ENCODE measurements at regions not wholly inside any gene's neighbourhood (a gene's known extent, or its start where the extent isn't known, plus 50 kb on each side); places are given as distances from the start of the nearest gene placed in this dataset.

DNA sequence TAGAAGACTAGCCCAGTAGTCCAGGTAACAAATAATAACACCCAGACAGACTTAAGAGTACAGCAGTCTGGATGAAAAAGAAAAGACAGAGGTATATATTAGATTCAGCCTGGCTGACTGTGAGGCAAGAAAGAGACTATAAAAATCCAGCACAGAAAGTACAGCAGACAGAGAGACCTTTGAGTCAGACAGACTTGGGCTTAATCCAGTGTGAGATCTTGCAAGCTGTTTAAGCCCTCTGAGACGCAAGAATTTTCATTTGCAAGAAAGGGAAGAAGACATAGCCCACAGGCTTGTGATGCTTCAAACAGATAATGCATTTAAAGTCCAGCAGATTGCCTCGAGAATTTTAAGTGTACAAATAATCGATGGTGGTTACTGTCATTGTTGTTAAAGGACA lies 471.4 kb downstream of the LIG4 start:
- Histone ChIP-seq H2AFZ (ENCODE audit: low read depth, low read length) (no peak overlapping the region), H3K79me2 (replicated peaks; ENCODE audit: insufficient read depth, low read length) (peaks cover 4% of the 10 kb centered on the region), H4K20me1 (ENCODE audit: insufficient read depth) (no peaks in the 10 kb centered on the region), H3K27me3 (ENCODE audit: insufficient read depth, low read depth, low read length) (no peaks in the 10 kb centered on the region), H3K9me2 (ENCODE audit: insufficient read depth, low read length) (no peaks in the 10 kb centered on the region), H3K27ac (ENCODE audit: low read length) (no peak overlapping the region), H3K4me2 (ENCODE audit: low read length) (no peak overlapping the region), H3K9ac (ENCODE audit: low read length) (no peak overlapping the region), H3F3A (ENCODE audit: insufficient read depth, low read length, poor library complexity, severe bottlenecking) (no peaks in the 10 kb centered on the region), H3K9me3 (ENCODE audit: low read length) (no peaks in the 10 kb centered on the region), H3K4me3 (ENCODE audit: low read length) (no peak overlapping the region), H3K36me3 (ENCODE audit: insufficient read depth, low read length) (no peaks in the 10 kb centered on the region)
- no peak for TF ChIP-seq SMC3 (conservative IDR thresholded peaks at IDR 0.05; ENCODE audit: poor library complexity)
- TF ChIP-seq, protein P1, sequence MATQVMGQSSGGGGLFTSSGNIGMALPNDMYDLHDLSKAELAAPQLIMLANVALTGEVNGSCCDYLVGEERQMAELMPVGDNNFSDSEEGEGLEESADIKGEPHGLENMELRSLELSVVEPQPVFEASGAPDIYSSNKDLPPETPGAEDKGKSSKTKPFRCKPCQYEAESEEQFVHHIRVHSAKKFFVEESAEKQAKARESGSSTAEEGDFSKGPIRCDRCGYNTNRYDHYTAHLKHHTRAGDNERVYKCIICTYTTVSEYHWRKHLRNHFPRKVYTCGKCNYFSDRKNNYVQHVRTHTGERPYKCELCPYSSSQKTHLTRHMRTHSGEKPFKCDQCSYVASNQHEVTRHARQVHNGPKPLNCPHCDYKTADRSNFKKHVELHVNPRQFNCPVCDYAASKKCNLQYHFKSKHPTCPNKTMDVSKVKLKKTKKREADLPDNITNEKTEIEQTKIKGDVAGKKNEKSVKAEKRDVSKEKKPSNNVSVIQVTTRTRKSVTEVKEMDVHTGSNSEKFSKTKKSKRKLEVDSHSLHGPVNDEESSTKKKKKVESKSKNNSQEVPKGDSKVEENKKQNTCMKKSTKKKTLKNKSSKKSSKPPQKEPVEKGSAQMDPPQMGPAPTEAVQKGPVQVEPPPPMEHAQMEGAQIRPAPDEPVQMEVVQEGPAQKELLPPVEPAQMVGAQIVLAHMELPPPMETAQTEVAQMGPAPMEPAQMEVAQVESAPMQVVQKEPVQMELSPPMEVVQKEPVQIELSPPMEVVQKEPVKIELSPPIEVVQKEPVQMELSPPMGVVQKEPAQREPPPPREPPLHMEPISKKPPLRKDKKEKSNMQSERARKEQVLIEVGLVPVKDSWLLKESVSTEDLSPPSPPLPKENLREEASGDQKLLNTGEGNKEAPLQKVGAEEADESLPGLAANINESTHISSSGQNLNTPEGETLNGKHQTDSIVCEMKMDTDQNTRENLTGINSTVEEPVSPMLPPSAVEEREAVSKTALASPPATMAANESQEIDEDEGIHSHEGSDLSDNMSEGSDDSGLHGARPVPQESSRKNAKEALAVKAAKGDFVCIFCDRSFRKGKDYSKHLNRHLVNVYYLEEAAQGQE (IDR thresholded peaks at IDR 0.05; ENCODE audit: borderline replicate concordance), result no peak

DNA sequence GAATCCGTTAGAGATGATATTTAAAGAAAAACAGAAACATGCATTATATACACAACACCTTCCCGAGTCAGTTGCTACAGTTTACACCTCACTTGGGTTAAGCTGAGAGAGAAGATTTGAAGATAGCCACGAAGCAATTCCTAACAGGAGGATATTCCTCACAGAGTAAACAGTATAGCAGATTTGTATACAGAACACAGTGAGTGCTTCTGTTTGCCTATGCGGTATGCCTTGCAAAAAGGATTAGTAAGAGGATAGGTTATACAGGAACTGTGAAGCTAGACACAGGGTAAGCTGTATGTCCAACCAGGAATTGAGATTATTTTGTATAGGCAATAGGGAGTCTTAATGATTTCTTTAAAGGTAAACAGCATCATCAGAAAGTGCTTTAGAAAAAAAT lies 471.8 kb downstream of the LIG4 start:
- Histone ChIP-seq H3K9me2 (ENCODE audit: insufficient read depth, low read length) (no peaks in the 10 kb centered on the region), H3K4me3 (ENCODE audit: low read length) (no peak overlapping the region), H3K4me2 (ENCODE audit: low read length) (no peak overlapping the region), H3K9ac (ENCODE audit: low read length) (no peak overlapping the region), H3K27me3 (ENCODE audit: insufficient read depth, low read depth, low read length) (no peaks in the 10 kb centered on the region), H3K36me3 (ENCODE audit: insufficient read depth, low read length) (no peaks in the 10 kb centered on the region), H3K9me3 (ENCODE audit: low read length) (no peaks in the 10 kb centered on the region), H3F3A (ENCODE audit: insufficient read depth, low read length, poor library complexity, severe bottlenecking) (no peaks in the 10 kb centered on the region), H2AFZ (ENCODE audit: low read depth, low read length) (no peak overlapping the region), H4K20me1 (ENCODE audit: insufficient read depth) (no peaks in the 10 kb centered on the region), H3K79me2 (replicated peaks; ENCODE audit: insufficient read depth, low read length) (peaks cover 4% of the 10 kb centered on the region), H3K27ac (ENCODE audit: low read length) (no peak overlapping the region)
- TF ChIP-seq POLR2AphosphoS5 (IDR thresholded peaks at IDR 0.05) (no peak), MXI1 (conservative IDR thresholded peaks at IDR 0.05; ENCODE audit: poor library complexity, severe bottlenecking) (no peak), EP300 (conservative IDR thresholded peaks at IDR 0.05; ENCODE audit: poor library complexity, severe bottlenecking) (no peak), SMC3 (conservative IDR thresholded peaks at IDR 0.05; ENCODE audit: poor library complexity) (no peak), RAD21 (conservative IDR thresholded peaks at IDR 0.05) (no peak), TAF1 (IDR thresholded peaks at IDR 0.05; ENCODE audit: low read depth) (no peak)

DNA sequence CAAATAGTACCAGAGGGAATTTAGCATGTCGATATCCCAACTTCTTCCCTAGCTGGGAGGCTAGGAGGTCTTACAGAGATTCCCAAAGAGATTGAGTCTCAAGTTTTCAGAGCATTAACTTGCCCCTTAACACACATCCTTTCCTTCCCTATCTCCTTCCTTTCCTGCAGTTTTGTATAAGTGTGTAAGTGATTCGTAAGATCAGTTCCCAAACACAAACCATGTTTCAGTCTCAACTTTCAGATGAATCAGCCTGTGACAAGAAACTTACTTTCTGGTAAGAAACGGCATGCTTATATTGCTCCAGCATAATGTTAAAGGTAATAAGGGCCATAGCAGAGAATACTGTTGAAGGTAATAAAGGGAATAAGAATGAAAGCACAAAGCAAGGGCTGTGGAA lies 472.2 kb downstream of the LIG4 start:
- Histone ChIP-seq H3K79me2 (replicated peaks; ENCODE audit: insufficient read depth, low read length) (peaks cover 4% of the 10 kb centered on the region), H3K4me2 (ENCODE audit: low read length) (no peak overlapping the region), H3K27ac (ENCODE audit: low read length) (no peak overlapping the region), H3K9ac (ENCODE audit: low read length) (no peak overlapping the region), H3K4me3 (ENCODE audit: low read length) (no peak overlapping the region), H3K36me3 (ENCODE audit: insufficient read depth, low read length) (no peaks in the 10 kb centered on the region), H3K9me3 (ENCODE audit: low read length) (no peaks in the 10 kb centered on the region), H3K9me2 (ENCODE audit: insufficient read depth, low read length) (no peaks in the 10 kb centered on the region), H3K27me3 (ENCODE audit: insufficient read depth, low read depth, low read length) (no peaks in the 10 kb centered on the region), H3F3A (ENCODE audit: insufficient read depth, low read length, poor library complexity, severe bottlenecking) (no peaks in the 10 kb centered on the region), H4K20me1 (ENCODE audit: insufficient read depth) (no peaks in the 10 kb centered on the region), H2AFZ (ENCODE audit: low read depth, low read length) (no peak overlapping the region)
- TF ChIP-seq EP300 (conservative IDR thresholded peaks at IDR 0.05; ENCODE audit: poor library complexity, severe bottlenecking) (no peak), SMC3 (conservative IDR thresholded peaks at IDR 0.05; ENCODE audit: poor library complexity) (no peak), RAD21 (conservative IDR thresholded peaks at IDR 0.05) (no peak), EZH2 (IDR thresholded peaks at IDR 0.05; ENCODE audit: borderline replicate concordance, insufficient read depth, low read length, poor library complexity, severe bottlenecking) (no peak), MXI1 (conservative IDR thresholded peaks at IDR 0.05; ENCODE audit: poor library complexity, severe bottlenecking) (no peak), POLR2AphosphoS5 (IDR thresholded peaks at IDR 0.05) (no peak), TAF1 (IDR thresholded peaks at IDR 0.05; ENCODE audit: low read depth) (no peak)
- TF ChIP-seq, protein P1 (IDR thresholded peaks at IDR 0.05; ENCODE audit: borderline replicate concordance), result no peak
- TF ChIP-seq, protein P2, sequence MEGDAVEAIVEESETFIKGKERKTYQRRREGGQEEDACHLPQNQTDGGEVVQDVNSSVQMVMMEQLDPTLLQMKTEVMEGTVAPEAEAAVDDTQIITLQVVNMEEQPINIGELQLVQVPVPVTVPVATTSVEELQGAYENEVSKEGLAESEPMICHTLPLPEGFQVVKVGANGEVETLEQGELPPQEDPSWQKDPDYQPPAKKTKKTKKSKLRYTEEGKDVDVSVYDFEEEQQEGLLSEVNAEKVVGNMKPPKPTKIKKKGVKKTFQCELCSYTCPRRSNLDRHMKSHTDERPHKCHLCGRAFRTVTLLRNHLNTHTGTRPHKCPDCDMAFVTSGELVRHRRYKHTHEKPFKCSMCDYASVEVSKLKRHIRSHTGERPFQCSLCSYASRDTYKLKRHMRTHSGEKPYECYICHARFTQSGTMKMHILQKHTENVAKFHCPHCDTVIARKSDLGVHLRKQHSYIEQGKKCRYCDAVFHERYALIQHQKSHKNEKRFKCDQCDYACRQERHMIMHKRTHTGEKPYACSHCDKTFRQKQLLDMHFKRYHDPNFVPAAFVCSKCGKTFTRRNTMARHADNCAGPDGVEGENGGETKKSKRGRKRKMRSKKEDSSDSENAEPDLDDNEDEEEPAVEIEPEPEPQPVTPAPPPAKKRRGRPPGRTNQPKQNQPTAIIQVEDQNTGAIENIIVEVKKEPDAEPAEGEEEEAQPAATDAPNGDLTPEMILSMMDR (IDR thresholded peaks at IDR 0.05; ENCODE audit: poor library complexity, severe bottlenecking), result no peak

Measured in neural cell (in vitro differentiated cells).